HG02678 (cell line): ENCODE measurements at regions not wholly inside any gene's neighbourhood (a gene's known extent, or its start where the extent isn't known, plus 50 kb on each side); places are given as distances from the start of the nearest gene placed in this dataset.

Source experiments
- ATAC-seq: cut with Tn5 transposase; IDR thresholded peaks from one replicate; pipeline ENCODE4 v1.9.1; 2021; ENCODE audit warnings: mild to moderate bottlenecking, moderate library complexity; ENCODE audit not compliant: unreplicated experiment

GRCh38 chr6:14674867-14675648 is 557.5 kb downstream of the CD83 start:
- ATAC-seq, result no peak

- no peak for ATAC-seq
These were observed 558.5 kb downstream of the CD83 start for GRCh38 chr6:14676064-14676463.

GRCh38 chr6:14676977-14677781 is 559.6 kb downstream of the CD83 start:
- no peak for ATAC-seq

- no peak for ATAC-seq
These were observed 564.0 kb upstream of the JARID2 start for GRCh38 chr6:14681699-14682487.

GRCh38 chr6:14682812-14683211 is 563.1 kb upstream of the JARID2 start:
- ATAC-seq, result no peak

- no peak for ATAC-seq
These were observed 556.2 kb upstream of the JARID2 start for GRCh38 chr6:14689639-14690038.

GRCh38 chr6:14690120-14691056 is 555.5 kb upstream of the JARID2 start:
- no peak for ATAC-seq

- ATAC-seq, result no peak
These were observed 553.7 kb upstream of the JARID2 start for GRCh38 chr6:14692208-14692607.

- ATAC-seq, result no peak
These were observed 552.3 kb upstream of the JARID2 start for GRCh38 chr6:14693301-14694192.

- no peak for ATAC-seq
These were observed 551.6 kb upstream of the JARID2 start for GRCh38 chr6:14694308-14694707.

GRCh38 chr6:14695579-14695978 is 550.3 kb upstream of the JARID2 start:
- no peak for ATAC-seq

GRCh38 chr6:14696367-14696766 is 549.5 kb upstream of the JARID2 start:
- ATAC-seq, result no peak

- no peak for ATAC-seq
These were observed 548.4 kb upstream of the JARID2 start for GRCh38 chr6:14697427-14697826.

GRCh38 chr6:14699803-14700601 is 545.9 kb upstream of the JARID2 start:
- no peak for ATAC-seq

GRCh38 chr6:14701946-14702345 is 543.9 kb upstream of the JARID2 start:
- no peak for ATAC-seq

- no peak for ATAC-seq
These were observed 543.2 kb upstream of the JARID2 start for GRCh38 chr6:14702678-14703077.

- ATAC-seq, result no peak
These were observed 542.3 kb upstream of the JARID2 start for GRCh38 chr6:14703586-14703985.
